SK-N-SH (cell line): ENCODE measurements at regions not wholly inside any gene's neighbourhood (a gene's known extent, or its start where the extent isn't known, plus 50 kb on each side); places are given as distances from the start of the nearest gene placed in this dataset.
"Not testable (repeated sequence)": the region's sequence is repeated elsewhere in the genome, so short reads cannot be mapped to it uniquely, and the experiment has no call there.

Source experiments
- CTCF ChIA-PET: fragments of 300-600, 350-600 bp; formaldehyde crosslinking; extraction: SDS; loops from one replicate; lab custom pipeline; 2021; lab: Yijun Ruan, JAX
- POLR2A ChIA-PET: fragments of 350-600 bp; sonication (Branson Sonifier 250); formaldehyde crosslinking; extraction: SDS; loops from one replicate; lab custom pipeline; 2020; ENCODE audit warnings: antibody characterized with exemption, inconsistent platforms; lab: Yijun Ruan, JAX
- DNase-seq: peaks from one replicate; pipeline ENCODE4 v3.0.0; 2012
- H2AFZ ChIP-seq: fragments of 200-600 bp; sonication (generic); 2 replicates; pipeline ENCODE4 v1.8.1; 2016; ENCODE audit warnings: antibody characterized with exemption, mild to moderate bottlenecking, low read depth
- H3F3A ChIP-seq: fragments of 200-600 bp; sonication (generic); replicated peaks from 2 replicates; pipeline ENCODE3; 2016; ENCODE audit warnings: antibody characterized with exemption, mild to moderate bottlenecking; ENCODE audit not compliant: insufficient read depth
- H3K27ac ChIP-seq, 2 experiments: fragments of 200-500 bp in 1 of 2; fragments of 200-600 bp in 1 of 2; sonication (Bioruptor generic) in 1 of 2; sonication (generic), shearing (Covaris generic) in 1 of 2; 2 replicates each; pipeline versions ENCODE4 v1.5.1 to v1.6.1; 2014 to 2016; ENCODE audit warnings: low read depth in 2 of 2, inconsistent platforms in 1 of 2, low read length in 1 of 2, mild to moderate bottlenecking in 1 of 2, mixed read lengths in 1 of 2
- H3K27me3 ChIP-seq: fragments of 200-600 bp; sonication (generic), shearing (Covaris generic); 2 replicates; pipeline ENCODE4 v1.6.1; 2016; ENCODE audit warnings: mixed run types; ENCODE audit not compliant: insufficient read depth
- H3K36me3 ChIP-seq, 2 experiments: fragments of 200-500 bp in 1 of 2; fragments of 200-600 bp in 1 of 2; sonication (Bioruptor generic) in 1 of 2; sonication (generic) in 1 of 2; replicated peaks in 1 of 2; 2 replicates each; pipeline versions ENCODE3 to v1.5.1; 2014 to 2016; ENCODE audit warnings: low read length in 1 of 2, mild to moderate bottlenecking in 1 of 2; ENCODE audit not compliant: insufficient read depth in 2 of 2, control insufficient read depth in 1 of 2
- H3K4me1 ChIP-seq, 2 experiments: fragments of 200-500 bp in 1 of 2; fragments of 200-600 bp in 1 of 2; sonication (Bioruptor generic) in 1 of 2; sonication (generic), shearing (Covaris generic) in 1 of 2; 2 replicates each; pipeline versions ENCODE4 v1.5.1 to v1.6.1; 2014 to 2016; ENCODE audit warnings: low read depth in 1 of 2, low read length in 1 of 2, mixed run types in 1 of 2; ENCODE audit not compliant: insufficient read depth in 2 of 2, control insufficient read depth in 1 of 2
- H3K4me2 ChIP-seq: fragments of 200-600 bp; sonication (generic), shearing (Covaris generic); 2 replicates; pipeline ENCODE4 v1.6.1; 2017; ENCODE audit warnings: mixed run types
- H3K4me3 ChIP-seq, 2 experiments: fragments of 200-500 bp in 1 of 2; fragments of 200-600 bp in 1 of 2; sonication (Bioruptor generic) in 1 of 2; sonication (generic), shearing (Covaris generic) in 1 of 2; 2 replicates each; pipeline versions ENCODE4 v1.5.1 to v1.8.1; 2014 to 2016; ENCODE audit warnings: low read depth in 2 of 2, inconsistent platforms in 1 of 2, low read length in 1 of 2, mild to moderate bottlenecking in 1 of 2, mixed read lengths in 1 of 2, moderate library complexity in 1 of 2
- H3K79me2 ChIP-seq: fragments of 200-600 bp; sonication (generic); 2 replicates; pipeline ENCODE4 v1.8.1; 2017; ENCODE audit warnings: mild to moderate bottlenecking; ENCODE audit not compliant: insufficient read depth
- H3K9ac ChIP-seq: fragments of 200-600 bp; sonication (generic); 2 replicates; pipeline ENCODE4 v1.6.1; 2017; ENCODE audit warnings: mixed run types
- H3K9me2 ChIP-seq: fragments of 200-600 bp; sonication (generic); 2 replicates; pipeline ENCODE4 v1.6.1; 2017; ENCODE audit warnings: mixed run types
- H3K9me3 ChIP-seq: fragments of 200-600 bp; sonication (generic); 2 replicates; pipeline ENCODE4 v1.6.1; 2017; ENCODE audit warnings: mixed run types, mild to moderate bottlenecking, moderate library complexity
- H4K20me1 ChIP-seq: fragments of 200-600 bp; sonication (generic); 2 replicates; pipeline ENCODE4 v1.6.1; 2017; ENCODE audit warnings: mild to moderate bottlenecking, mixed run types; ENCODE audit not compliant: insufficient read depth
- GABPA ChIP-seq: IDR thresholded peaks from 2 replicates; pipeline ENCODE4 v1.4.0; 2012; ENCODE audit warnings: low read depth, mild to moderate bottlenecking
- MXI1 ChIP-seq: IDR thresholded peaks from 2 replicates; pipeline ENCODE4 v1.6.1; 2012; ENCODE audit warnings: mild to moderate bottlenecking, low read depth, low read length, improper control_type of control experiment
- POLR2AphosphoS5 ChIP-seq: IDR thresholded peaks from 2 replicates; pipeline ENCODE4 v1.6.1; 2012; ENCODE audit warnings: low read depth, low read length
- RXRA ChIP-seq: IDR thresholded peaks from 2 replicates; pipeline ENCODE4 v1.4.0; 2012; ENCODE audit warnings: low read depth, mild to moderate bottlenecking, borderline replicate concordance
- SMC3 ChIP-seq: IDR thresholded peaks from 2 replicates; pipeline ENCODE4 v1.6.1; 2012; ENCODE audit warnings: low read depth, low read length, improper control_type of control experiment
- TAF1 ChIP-seq: IDR thresholded peaks from 2 replicates; pipeline ENCODE4 v1.6.1; 2012; ENCODE audit warnings: low read depth, mild to moderate bottlenecking, low read length, moderate library complexity, borderline replicate concordance
- TEAD4 ChIP-seq: IDR thresholded peaks from 2 replicates; pipeline ENCODE4 v1.4.0; 2012; ENCODE audit warnings: mild to moderate bottlenecking, borderline replicate concordance; ENCODE audit not compliant: insufficient read depth
- WGBS: methylation state at CpG from one replicate; pipeline ENCODE4 v1.1.6; 2017; ENCODE audit warnings: low lambda C conversion rate; 5-methylcytosine and 5-hydroxymethylcytosine counted together
- TF ChIP-seq, protein P1 (sequence below): IDR thresholded peaks from 2 replicates; pipeline ENCODE4; 2012
- TF ChIP-seq, protein P2 (sequence below): IDR thresholded peaks from 2 replicates; pipeline ENCODE4 v1.4.0; 2012; ENCODE audit warnings: low read depth, borderline replicate concordance
- TF ChIP-seq, protein P3 (sequence below): fragments of 150-350 bp; IDR thresholded peaks from 2 replicates; pipeline ENCODE4 v1.6.1; 2017; ENCODE audit warnings: antibody characterized with exemption, low read length, low read depth, borderline replicate concordance

DNA sequence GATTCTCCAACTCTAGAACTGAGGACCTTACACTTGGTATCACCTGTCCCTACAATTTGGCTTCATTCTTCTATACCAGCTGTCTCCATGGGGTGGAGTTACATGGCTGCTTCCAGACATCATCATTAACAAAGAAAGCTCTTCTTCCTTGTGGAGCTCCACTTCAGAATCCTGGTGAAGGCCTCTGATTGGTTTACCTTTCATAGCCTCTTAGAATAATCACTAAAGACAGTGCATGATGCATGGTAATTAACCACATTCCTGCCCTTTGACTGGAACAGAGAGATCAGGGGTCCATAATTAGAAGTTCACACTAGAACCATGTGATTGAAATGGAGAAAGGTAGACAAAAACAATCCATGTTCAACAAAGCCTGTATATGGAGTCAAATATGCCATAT, 112.6 kb upstream of the ZNF827 start:
- ChIA-PET POLR2A (no interaction called here), CTCF (no interaction called here)
- H3K9me2 ChIP-seq = no peaks in the 10 kb centered on the region
- no peaks in the 10 kb centered on the region for H4K20me1 ChIP-seq
- DNase-seq = no peak
- H3K4me1 ChIP-seq = peaks cover 0 to 12% of the 10 kb centered on the region in 2 experiments; a peak in 1 of 4 replicates
- H3K9ac ChIP-seq = no peak overlapping the region; the same call in 1 of the 2 replicates
- H2AFZ ChIP-seq = peak overlapping the region; percentile 58; the same call in 1 of the 2 replicates
- peak overlapping the region in 1 of 2 experiments; percentile 57; a peak in 2 of 4 replicates for H3K27ac ChIP-seq
- no peak for TF ChIP-seq GABPA
- no peak for TF ChIP-seq SMC3
- TF ChIP-seq RXRA = no peak
- TF ChIP-seq, protein P1, sequence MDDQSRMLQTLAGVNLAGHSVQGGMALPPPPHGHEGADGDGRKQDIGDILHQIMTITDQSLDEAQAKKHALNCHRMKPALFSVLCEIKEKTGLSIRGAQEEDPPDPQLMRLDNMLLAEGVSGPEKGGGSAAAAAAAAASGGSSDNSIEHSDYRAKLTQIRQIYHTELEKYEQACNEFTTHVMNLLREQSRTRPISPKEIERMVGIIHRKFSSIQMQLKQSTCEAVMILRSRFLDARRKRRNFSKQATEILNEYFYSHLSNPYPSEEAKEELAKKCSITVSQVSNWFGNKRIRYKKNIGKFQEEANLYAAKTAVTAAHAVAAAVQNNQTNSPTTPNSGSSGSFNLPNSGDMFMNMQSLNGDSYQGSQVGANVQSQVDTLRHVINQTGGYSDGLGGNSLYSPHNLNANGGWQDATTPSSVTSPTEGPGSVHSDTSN = no peak
- no peak for TF ChIP-seq POLR2AphosphoS5
- TF ChIP-seq TEAD4 = no peak
- no peak for TF ChIP-seq MXI1
- TF ChIP-seq, protein P2, sequence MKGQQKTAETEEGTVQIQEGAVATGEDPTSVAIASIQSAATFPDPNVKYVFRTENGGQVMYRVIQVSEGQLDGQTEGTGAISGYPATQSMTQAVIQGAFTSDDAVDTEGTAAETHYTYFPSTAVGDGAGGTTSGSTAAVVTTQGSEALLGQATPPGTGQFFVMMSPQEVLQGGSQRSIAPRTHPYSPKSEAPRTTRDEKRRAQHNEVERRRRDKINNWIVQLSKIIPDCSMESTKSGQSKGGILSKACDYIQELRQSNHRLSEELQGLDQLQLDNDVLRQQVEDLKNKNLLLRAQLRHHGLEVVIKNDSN = no peak
- H3K4me2 ChIP-seq = peak overlapping the region; percentile 22; the same call in 1 of the 2 replicates
- H3K4me3 ChIP-seq = no peak overlapping the region
- no peaks in the 10 kb centered on the region for H3K27me3 ChIP-seq
- H3K79me2 ChIP-seq = no peaks in the 10 kb centered on the region
- no peaks in the 10 kb centered on the region for H3K9me3 ChIP-seq
- H3K36me3 ChIP-seq = no peaks in the 10 kb centered on the region
- peaks cover 14% of the 10 kb centered on the region for H3F3A ChIP-seq

DNA sequence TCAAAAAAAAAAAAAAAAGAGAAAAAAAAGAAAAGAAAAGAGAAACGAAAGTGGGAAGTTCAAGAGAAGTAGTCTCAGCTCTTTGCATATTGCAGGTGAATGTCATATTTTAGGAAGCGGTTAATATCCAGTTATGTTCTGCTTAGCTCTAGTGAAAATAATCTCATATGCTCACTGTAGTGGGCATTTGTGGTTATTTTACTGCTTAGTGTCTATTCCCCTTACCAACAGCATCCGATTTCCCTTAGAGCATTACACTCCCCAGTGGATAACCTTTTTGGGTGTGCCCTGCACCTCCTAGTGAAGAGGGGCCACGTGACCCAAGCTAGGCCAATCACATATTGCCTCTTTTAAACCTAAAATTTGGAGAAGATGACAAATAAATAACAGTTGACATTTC, 111.2 kb upstream of the ZNF827 start:
- no peaks in the 10 kb centered on the region for H3K36me3 ChIP-seq
- DNase-seq = no peak
- H2AFZ ChIP-seq = no peak overlapping the region
- H4K20me1 ChIP-seq = no peaks in the 10 kb centered on the region
- H3K9ac ChIP-seq = no peak overlapping the region
- H3K9me3 ChIP-seq = no peaks in the 10 kb centered on the region
- H3K4me1 ChIP-seq = peaks cover 0 to 12% of the 10 kb centered on the region in 2 experiments; a peak in 1 of 4 replicates
- ChIA-PET POLR2A (no interaction called here), CTCF (no interaction called here)
- no peak overlapping the region for H3K4me2 ChIP-seq
- H3F3A ChIP-seq = peaks cover 14% of the 10 kb centered on the region
- WGBS = 73% methylated on average over 4 of the region's 4 CpGs
- H3K9me2 ChIP-seq = no peaks in the 10 kb centered on the region
- H3K27ac ChIP-seq = no peak overlapping the region
- TF ChIP-seq TAF1 = no peak
- TF ChIP-seq, protein P3, sequence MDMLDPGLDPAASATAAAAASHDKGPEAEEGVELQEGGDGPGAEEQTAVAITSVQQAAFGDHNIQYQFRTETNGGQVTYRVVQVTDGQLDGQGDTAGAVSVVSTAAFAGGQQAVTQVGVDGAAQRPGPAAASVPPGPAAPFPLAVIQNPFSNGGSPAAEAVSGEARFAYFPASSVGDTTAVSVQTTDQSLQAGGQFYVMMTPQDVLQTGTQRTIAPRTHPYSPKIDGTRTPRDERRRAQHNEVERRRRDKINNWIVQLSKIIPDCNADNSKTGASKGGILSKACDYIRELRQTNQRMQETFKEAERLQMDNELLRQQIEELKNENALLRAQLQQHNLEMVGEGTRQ = no peak
- TF ChIP-seq SMC3 = no peak
- no peak overlapping the region for H3K4me3 ChIP-seq
- no peaks in the 10 kb centered on the region for H3K79me2 ChIP-seq
- no peaks in the 10 kb centered on the region for H3K27me3 ChIP-seq

DNA sequence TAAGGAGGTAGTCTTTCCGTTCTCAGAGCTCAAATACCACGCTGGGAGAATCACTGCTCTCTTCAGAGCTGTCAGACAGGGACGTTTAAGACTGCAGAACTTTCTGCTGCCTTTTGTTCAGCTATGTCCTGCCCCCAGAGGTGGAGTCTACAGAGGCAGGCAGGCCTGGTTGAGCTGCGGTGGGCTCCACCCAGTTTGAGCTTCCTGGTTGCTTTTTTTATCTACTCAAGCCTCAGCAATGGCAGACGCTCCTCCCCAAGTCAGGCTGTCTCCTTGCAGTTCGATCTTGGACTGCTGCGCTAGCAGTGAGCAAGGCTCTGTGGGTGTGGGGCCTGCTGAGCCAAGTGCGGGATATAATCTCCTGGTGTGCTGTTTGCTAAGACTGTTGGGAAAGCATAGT, 109.1 kb upstream of the ZNF827 start:
- H3K27me3 ChIP-seq, H3K36me3 ChIP-seq, H3K9me2 ChIP-seq, DNase-seq, H3K9ac ChIP-seq, H3K4me1 ChIP-seq, H2AFZ ChIP-seq, H3K27ac ChIP-seq, H3K79me2 ChIP-seq, H3K4me2 ChIP-seq, H3K9me3 ChIP-seq, H4K20me1 ChIP-seq, H3K4me3 ChIP-seq, CTCF ChIA-PET, POLR2A ChIA-PET: not testable (repeated sequence)
- peaks cover 14% of the 10 kb centered on the region for H3F3A ChIP-seq
- WGBS = 38% methylated on average over 6 of the region's 8 CpGs
